ENCODE measurements at regions not wholly inside any gene's neighbourhood (a gene's known extent, or its start where the extent isn't known, plus 50 kb on each side); places are given as distances from the start of the nearest gene placed in this dataset.

- TF ChIP-seq EZH2 (IDR thresholded peaks at IDR 0.05): no peak
- no peak for TF ChIP-seq CTCF (IDR thresholded peaks at IDR 0.05 in 2 of 3, conservative IDR thresholded peaks at IDR 0.05 in 1 of 3; ENCODE audit: borderline replicate concordance in 1 of 3, insufficient read depth in 1 of 3, low read depth in 2 of 3, low read length in 2 of 3)
- TF ChIP-seq POLR2AphosphoS5 (IDR thresholded peaks at IDR 0.05; ENCODE audit: low read depth, low read length): no peak
- TF ChIP-seq JUND (IDR thresholded peaks at IDR 0.05): no peak
- TF ChIP-seq ZNF274 (IDR thresholded peaks at IDR 0.05; ENCODE audit: low read depth, low read length): no peak
- no peak for TF ChIP-seq ZFX (IDR thresholded peaks at IDR 0.05)
- TF ChIP-seq CEBPB (IDR thresholded peaks at IDR 0.05; ENCODE audit: low read depth): no peak
- TF ChIP-seq FOSL1 (IDR thresholded peaks at IDR 0.05; ENCODE audit: low read depth): no peak
- no peak for TF ChIP-seq YY1 (IDR thresholded peaks at IDR 0.05; ENCODE audit: extremely low read depth, insufficient replicate concordance, low read depth, low read length)
- TF ChIP-seq SRF (IDR thresholded peaks at IDR 0.05; ENCODE audit: low read depth): no peak
- TF ChIP-seq SP1 (IDR thresholded peaks at IDR 0.05; ENCODE audit: low read depth): no peak
- TF ChIP-seq RAD21 (IDR thresholded peaks at IDR 0.05; ENCODE audit: low read depth): no peak
These were observed 73.6 kb upstream of the ZNF804A start for GRCh38 chr2:184524551-184525382.
